Astrocyte (in vitro differentiated cells and primary cell): ENCODE measurements at regions not wholly inside any gene's neighbourhood (a gene's known extent, or its start where the extent isn't known, plus 50 kb on each side); places are given as distances from the start of the nearest gene placed in this dataset.

ENCODE experiments used
- CTCF ChIP-seq: IDR thresholded peaks from 2 replicates; pipeline ENCODE4 v1.5.1; 2011; ENCODE audit warnings: low read depth, mild to moderate bottlenecking, inconsistent platforms, low read length, moderate library complexity; ENCODE audit not compliant: insufficient read depth
- EZH2 ChIP-seq: IDR thresholded peaks from 2 replicates; pipeline ENCODE4 v1.6.1; 2012; ENCODE audit warnings: mild to moderate bottlenecking, low read length, inconsistent platforms; ENCODE audit not compliant: insufficient read depth

- TF ChIP-seq CTCF: no peak
- no peak for TF ChIP-seq EZH2
Observed at GRCh38 chrX:126338916-126339315, 172.8 kb upstream of the DCAF12L2 start.
